Testis (tissue), 2 donors: ENCODE measurements at regions not wholly inside any gene's neighbourhood (a gene's known extent, or its start where the extent isn't known, plus 50 kb on each side); places are given as distances from the start of the nearest gene placed in this dataset.

Experiments used
- DNase-seq: peaks from one replicate; pipeline ENCODE4 v3.0.0-alpha.2; 2019
- H3K27ac ChIP-seq, 2 donors: fragments of 200-600 bp; sonication (generic); one replicate each; pipeline ENCODE4 v1.5.1; 2019
- H3K27me3 ChIP-seq: fragments of 200-600 bp; sonication (generic); one replicate; pipeline ENCODE4 v1.5.1; 2019
- H3K36me3 ChIP-seq: fragments of 200-600 bp; sonication (generic); one replicate; pipeline ENCODE4 v1.5.1; 2017; ENCODE audit warnings: low read depth; ENCODE audit errors: missing control alignments
- H3K4me1 ChIP-seq: fragments of 200-600 bp; sonication (generic); one replicate; pipeline ENCODE4 v1.5.1; 2019
- H3K4me3 ChIP-seq, 2 donors: fragments of 200-600 bp; sonication (generic); one replicate each; pipeline ENCODE4 v1.5.1; 2017 to 2019
- H3K9me3 ChIP-seq: fragments of 200-600 bp; sonication (generic); one replicate; pipeline ENCODE4 v1.5.1; 2017
- CTCF ChIP-seq, 3 experiments: fragments of 450-650 bp in 2 of 3; fragments of 200-600 bp in 1 of 3; sonication (generic) in 1 of 3; IDR thresholded peaks; one replicate each; pipeline ENCODE4 v1.5.1; 2016 to 2019; ENCODE audit warnings: antibody characterized with exemption in 3 of 3, mild to moderate bottlenecking in 2 of 3, moderate library complexity in 1 of 3
- POLR2A ChIP-seq: fragments of 450-650 bp; IDR thresholded peaks from one replicate; pipeline ENCODE4 v1.6.1; 2017; ENCODE audit warnings: antibody characterized with exemption, mild to moderate bottlenecking, moderate library complexity
- WGBS, 2 donors: methylation state at CpG; one replicate each; pipeline ENCODE4 v1.1.5; 2018; 5-methylcytosine and 5-hydroxymethylcytosine counted together
- intact Hi-C: fragments of 100-400 bp; cut with DNase I; formaldehyde crosslinking; loops from one replicate; pipeline ENCODE4 v1.15.1; 2023; ENCODE audit warnings: low total_unique reads

GRCh38 chr10:81008726-81009125, 471.0 kb downstream of the SH2D4B start:
- 58 to 61% methylated on average over 3 of the region's 3 CpGs for WGBS, 2 donors
- Histone ChIP-seq H3K4me3 (no peak overlapping the region), H3K4me1 (no peaks in the 10 kb centered on the region), H3K27me3 (no peaks in the 10 kb centered on the region), H3K9me3 (no peaks in the 10 kb centered on the region), H3K27ac (no peak overlapping the region), H3K36me3 (no peaks in the 10 kb centered on the region)
- TF ChIP-seq CTCF (IDR thresholded peaks at IDR 0.05) (no peak), POLR2A (no peak)
- DNase-seq = no peak
- intact Hi-C loops = no loop called here

GRCh38 chr10:81009296-81009695, 471.6 kb downstream of the SH2D4B start:
- WGBS, 2 donors = 86 to 95% methylated on average over 5 of the region's 5 CpGs
- DNase-seq = no peak
- Histone ChIP-seq H3K27ac (no peak overlapping the region), H3K27me3 (no peaks in the 10 kb centered on the region), H3K36me3 (no peaks in the 10 kb centered on the region), H3K4me1 (no peaks in the 10 kb centered on the region), H3K4me3 (no peak overlapping the region), H3K9me3 (no peaks in the 10 kb centered on the region)
- TF ChIP-seq POLR2A = no peak
- TF ChIP-seq CTCF (IDR thresholded peaks at IDR 0.05) = no peak
- intact Hi-C loops = no loop called here

- DNase-seq = no peak
- intact Hi-C loops = no loop called here
- 69 to 79% methylated on average over 5 of the region's 5 CpGs for WGBS, 2 donors
- Histone ChIP-seq H3K36me3 (no peaks in the 10 kb centered on the region), H3K9me3 (no peaks in the 10 kb centered on the region), H3K4me1 (no peaks in the 10 kb centered on the region), H3K27me3 (no peaks in the 10 kb centered on the region), H3K27ac (no peak overlapping the region), H3K4me3 (no peak overlapping the region)
- no peak for TF ChIP-seq CTCF (IDR thresholded peaks at IDR 0.05)
- TF ChIP-seq POLR2A = no peak
Measured at GRCh38 chr10:81013771-81014170, 476.1 kb downstream of the SH2D4B start.

- Histone ChIP-seq H3K36me3 (no peaks in the 10 kb centered on the region), H3K27me3 (no peaks in the 10 kb centered on the region), H3K9me3 (no peaks in the 10 kb centered on the region), H3K4me3 (no peak overlapping the region), H3K27ac (no peak overlapping the region), H3K4me1 (no peaks in the 10 kb centered on the region)
- peak; percentile 18 to 45 (median 40) for TF ChIP-seq CTCF (IDR thresholded peaks at IDR 0.05)
- no peak for TF ChIP-seq POLR2A
- intact Hi-C loops = no loop called here
- DNase-seq = peak; percentile 55
- 50 to 56% methylated on average over 8 of the region's 8 CpGs for WGBS, 2 donors
Measured at GRCh38 chr10:81019029-81019890, 481.6 kb downstream of the SH2D4B start.
